HG02623 (cell line): ENCODE measurements at regions not wholly inside any gene's neighbourhood (a gene's known extent, or its start where the extent isn't known, plus 50 kb on each side); places are given as distances from the start of the nearest gene placed in this dataset.

Experiments used
- ATAC-seq: cut with Tn5 transposase; IDR thresholded peaks from one replicate; pipeline ENCODE4 v1.9.1; 2021; ENCODE audit warnings: moderate library complexity; ENCODE audit not compliant: unreplicated experiment

- no peak for ATAC-seq
These were observed 416.3 kb downstream of the ADRA2A start for GRCh38 chr10:111493024-111493625.

- no peak for ATAC-seq
These were observed 421.7 kb downstream of the ADRA2A start for GRCh38 chr10:111498560-111498959.

- ATAC-seq = no peak
These were observed 427.5 kb downstream of the ADRA2A start for GRCh38 chr10:111504376-111504775.

GRCh38 chr10:111506266-111507034 lies 429.6 kb downstream of the ADRA2A start:
- ATAC-seq = no peak

- ATAC-seq = no peak
These were observed 434.9 kb downstream of the ADRA2A start for GRCh38 chr10:111511751-111512150.

GRCh38 chr10:111515264-111515663 lies 438.4 kb downstream of the ADRA2A start:
- ATAC-seq = no peak

- ATAC-seq = no peak
These were observed 438.9 kb downstream of the ADRA2A start for GRCh38 chr10:111515706-111516105.

- ATAC-seq = no peak
These were observed 439.3 kb downstream of the ADRA2A start for GRCh38 chr10:111516144-111516543.

GRCh38 chr10:111522141-111522540 lies 445.3 kb downstream of the ADRA2A start:
- no peak for ATAC-seq

- no peak for ATAC-seq
These were observed 445.7 kb downstream of the ADRA2A start for GRCh38 chr10:111522551-111522950.

- no peak for ATAC-seq
These were observed 446.2 kb downstream of the ADRA2A start for GRCh38 chr10:111523016-111523415.

GRCh38 chr10:111524134-111524533 lies 447.3 kb downstream of the ADRA2A start:
- ATAC-seq = no peak

GRCh38 chr10:111525696-111526095 lies 448.9 kb downstream of the ADRA2A start:
- ATAC-seq = no peak

- ATAC-seq = no peak
These were observed 454.9 kb downstream of the ADRA2A start for GRCh38 chr10:111531690-111532089.

- ATAC-seq = no peak
These were observed 455.3 kb downstream of the ADRA2A start for GRCh38 chr10:111532139-111532538.

GRCh38 chr10:111539246-111539645 lies 462.4 kb downstream of the ADRA2A start:
- ATAC-seq = no peak

GRCh38 chr10:111543854-111544253 lies 467.0 kb downstream of the ADRA2A start:
- no peak for ATAC-seq

- ATAC-seq = no peak
These were observed 469.2 kb downstream of the ADRA2A start for GRCh38 chr10:111545861-111546605.

GRCh38 chr10:111548084-111548726 lies 471.4 kb downstream of the ADRA2A start:
- no peak for ATAC-seq

GRCh38 chr10:111551001-111551400 lies 474.2 kb downstream of the ADRA2A start:
- no peak for ATAC-seq

GRCh38 chr10:111556666-111557065 lies 479.8 kb downstream of the ADRA2A start:
- ATAC-seq = no peak
